HG03039 (cell line): ENCODE measurements at regions not wholly inside any gene's neighbourhood (a gene's known extent, or its start where the extent isn't known, plus 50 kb on each side); places are given as distances from the start of the nearest gene placed in this dataset.
"Not testable (repeated sequence)": the region's sequence is repeated elsewhere in the genome, so short reads cannot be mapped to it uniquely, and the experiment has no call there.

Experiments used
- ATAC-seq: cut with Tn5 transposase; IDR thresholded peaks from one replicate; pipeline ENCODE4 v1.9.1; 2021; ENCODE audit warnings: mild to moderate bottlenecking, moderate library complexity; ENCODE audit not compliant: unreplicated experiment

DNA sequence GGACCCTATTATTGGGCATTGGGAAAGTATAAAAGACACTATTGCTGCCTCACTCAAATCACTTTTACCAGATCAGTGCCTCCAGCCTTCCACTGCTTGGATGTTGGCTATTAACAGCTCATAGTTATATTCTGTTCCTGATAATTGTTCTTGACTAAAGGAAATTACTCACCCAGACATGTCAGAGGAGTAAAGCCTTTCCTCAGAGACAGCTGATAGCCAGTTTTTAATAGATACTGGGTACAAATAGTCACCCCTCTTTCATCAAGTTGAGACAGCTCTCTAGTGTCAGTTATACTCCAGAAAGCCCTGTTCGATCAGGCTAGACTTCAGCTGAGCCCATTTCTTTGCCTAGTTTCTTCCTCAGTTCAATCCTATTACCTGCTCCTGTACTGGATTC is 876.1 kb upstream of the B3GALT2 start:
- ATAC-seq, result no peak

DNA sequence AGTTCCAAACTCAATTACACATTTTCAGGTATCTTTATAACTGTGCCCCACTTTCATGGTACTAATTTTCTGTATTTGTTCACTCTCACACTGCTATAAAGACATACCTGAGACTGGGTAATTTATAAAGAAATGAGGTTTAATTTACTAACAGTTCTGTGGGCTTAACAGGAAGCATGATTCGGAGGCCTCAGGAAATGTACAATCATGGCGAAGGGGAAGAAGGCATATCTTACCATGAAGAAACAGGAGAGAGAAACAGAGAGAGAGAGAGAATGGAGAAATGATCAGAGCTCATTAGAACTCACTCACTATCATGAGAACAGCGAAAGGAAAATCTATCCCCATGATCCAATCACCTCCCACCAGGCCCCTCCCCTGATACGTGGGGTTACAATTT is 874.1 kb upstream of the B3GALT2 start:
- ATAC-seq, result no peak

DNA sequence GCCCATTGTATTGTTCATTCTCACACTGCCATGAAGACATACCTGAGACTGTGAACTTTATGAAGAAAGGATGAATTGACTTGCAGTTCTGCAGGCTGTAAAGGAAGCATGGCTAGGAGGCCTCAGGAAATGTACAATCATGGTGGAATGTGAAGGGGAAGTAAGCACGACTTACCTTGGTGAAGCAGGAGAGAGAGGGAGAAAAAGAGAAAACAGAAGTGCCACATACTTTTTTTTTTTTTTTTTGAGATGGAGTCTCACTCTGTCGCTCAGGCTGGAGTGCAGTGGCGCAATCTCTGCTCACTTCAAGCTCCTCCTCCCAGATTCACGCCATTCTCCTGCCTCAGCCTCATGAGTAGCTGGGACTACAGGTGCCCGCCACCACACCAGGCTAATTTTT is 871.9 kb upstream of the B3GALT2 start:
- ATAC-seq, result not testable (repeated sequence)

DNA sequence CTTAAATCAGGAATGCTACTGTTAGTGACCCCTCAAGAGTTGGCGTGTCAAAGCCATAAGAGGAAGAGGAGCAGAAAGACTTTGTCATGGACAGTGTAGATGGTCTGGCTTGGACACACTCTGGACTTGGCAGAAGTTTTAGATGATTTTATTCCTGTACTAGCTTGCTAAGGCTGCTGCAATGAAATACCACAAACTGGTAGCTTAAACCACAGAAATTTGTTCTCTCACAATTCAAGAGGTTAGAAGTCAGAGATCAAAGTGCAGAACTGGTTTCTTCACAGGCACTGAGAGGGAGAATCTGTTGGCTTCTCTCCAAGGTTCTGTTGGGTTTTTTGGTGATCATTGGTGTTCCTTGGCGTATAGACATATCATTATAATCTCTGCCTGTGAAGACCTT is 869.8 kb upstream of the B3GALT2 start:
- no peak for ATAC-seq

DNA sequence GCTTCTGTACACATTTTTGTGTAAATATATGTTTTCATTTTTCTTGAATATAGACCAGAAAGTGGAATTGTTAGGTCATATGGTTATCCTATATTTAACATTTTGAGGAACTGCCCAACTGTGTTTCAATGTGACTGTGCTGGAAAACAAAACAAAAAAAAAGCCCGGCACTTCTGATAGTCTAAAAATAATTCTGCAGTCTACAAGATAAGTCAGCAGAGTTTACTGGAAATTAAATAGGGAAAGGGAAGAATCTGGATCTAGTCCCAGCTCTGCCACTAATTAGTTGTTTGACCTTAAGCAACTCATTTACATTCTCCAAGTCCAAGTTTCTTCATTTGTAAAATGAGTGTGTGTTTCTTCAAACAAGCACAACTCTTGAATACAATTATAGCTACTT is 869.1 kb upstream of the B3GALT2 start:
- no peak for ATAC-seq

DNA sequence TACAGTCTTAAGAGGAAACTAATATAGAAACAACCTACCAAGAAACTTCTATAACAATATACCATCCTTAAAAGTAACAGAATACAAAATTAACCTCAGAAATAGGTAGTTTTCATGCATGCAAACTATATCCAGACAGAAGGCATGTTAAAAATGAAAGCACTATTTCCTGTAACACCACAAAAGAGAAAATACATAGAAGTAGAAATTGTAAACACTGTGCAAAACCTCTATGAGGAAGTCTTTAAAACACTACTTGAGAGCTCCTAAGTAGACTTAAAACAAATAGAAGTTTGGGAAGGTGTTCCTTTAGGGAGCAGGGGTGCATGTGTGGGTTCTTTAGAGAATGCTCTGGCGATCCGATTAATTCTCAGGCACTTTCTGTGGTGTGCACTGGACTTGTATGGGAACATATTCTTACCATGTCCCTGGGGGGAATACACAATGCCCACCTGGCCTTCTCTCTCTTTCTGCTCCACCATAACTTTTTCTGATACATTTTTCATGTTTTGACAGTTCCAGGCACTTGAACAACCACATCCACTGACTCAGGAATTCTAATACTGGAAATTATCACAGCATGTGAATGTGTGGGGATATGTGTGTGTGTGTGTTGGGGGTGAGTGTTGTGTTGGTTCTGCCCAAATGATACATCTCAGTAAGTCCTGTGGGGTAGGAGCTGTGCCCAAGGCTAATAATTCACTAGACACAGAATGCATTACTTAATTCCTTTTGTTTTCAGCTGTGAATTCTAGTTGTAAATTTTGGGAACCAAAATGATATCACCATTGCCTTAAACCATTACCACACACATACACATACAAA is 866.3 kb upstream of the B3GALT2 start:
- ATAC-seq, result no peak

- ATAC-seq, result no peak
Observed at GRCh38 chr1:194047921-194048320, 861.5 kb upstream of the B3GALT2 start.

DNA sequence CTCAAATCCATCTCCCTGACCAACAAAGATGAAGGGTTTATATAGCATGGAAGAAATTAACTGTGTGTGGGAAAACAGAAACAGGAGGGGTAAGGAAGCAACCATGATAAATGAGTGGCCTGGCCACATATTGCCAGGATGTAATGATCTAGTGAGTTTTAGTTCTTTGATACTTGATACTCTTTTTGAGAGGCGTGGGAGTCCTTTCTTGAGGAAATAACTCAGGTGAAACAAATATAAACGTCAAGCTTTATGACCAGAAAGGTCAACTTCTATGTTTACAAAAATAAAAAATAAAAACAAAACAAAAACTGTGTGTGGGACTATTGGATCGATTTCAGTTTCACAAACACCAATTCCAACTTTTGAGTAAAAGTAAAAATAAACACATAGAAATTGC is 860.8 kb upstream of the B3GALT2 start:
- ATAC-seq, result no peak

- no peak for ATAC-seq
Observed at GRCh38 chr1:194045416-194045815, 859.0 kb upstream of the B3GALT2 start.

DNA sequence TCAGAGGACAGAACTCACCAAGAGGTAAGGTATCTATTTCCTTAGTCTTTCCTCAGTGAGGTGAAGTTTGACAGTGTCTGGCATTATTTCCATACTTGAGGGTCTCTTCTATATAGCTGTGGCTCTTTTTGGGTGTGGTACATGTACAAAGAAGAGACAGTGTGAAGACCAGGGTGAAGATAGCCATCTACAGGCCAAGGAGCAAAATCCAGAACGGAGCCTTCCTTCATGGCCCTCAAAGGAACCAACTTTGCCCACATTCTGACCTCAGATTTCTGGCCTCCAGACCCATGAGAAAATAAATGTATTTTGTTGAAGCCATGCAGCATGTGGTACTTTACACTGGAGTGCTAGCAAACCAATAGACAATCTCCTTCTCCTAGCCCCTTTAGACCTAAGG is 858.5 kb upstream of the B3GALT2 start:
- ATAC-seq, result no peak

DNA sequence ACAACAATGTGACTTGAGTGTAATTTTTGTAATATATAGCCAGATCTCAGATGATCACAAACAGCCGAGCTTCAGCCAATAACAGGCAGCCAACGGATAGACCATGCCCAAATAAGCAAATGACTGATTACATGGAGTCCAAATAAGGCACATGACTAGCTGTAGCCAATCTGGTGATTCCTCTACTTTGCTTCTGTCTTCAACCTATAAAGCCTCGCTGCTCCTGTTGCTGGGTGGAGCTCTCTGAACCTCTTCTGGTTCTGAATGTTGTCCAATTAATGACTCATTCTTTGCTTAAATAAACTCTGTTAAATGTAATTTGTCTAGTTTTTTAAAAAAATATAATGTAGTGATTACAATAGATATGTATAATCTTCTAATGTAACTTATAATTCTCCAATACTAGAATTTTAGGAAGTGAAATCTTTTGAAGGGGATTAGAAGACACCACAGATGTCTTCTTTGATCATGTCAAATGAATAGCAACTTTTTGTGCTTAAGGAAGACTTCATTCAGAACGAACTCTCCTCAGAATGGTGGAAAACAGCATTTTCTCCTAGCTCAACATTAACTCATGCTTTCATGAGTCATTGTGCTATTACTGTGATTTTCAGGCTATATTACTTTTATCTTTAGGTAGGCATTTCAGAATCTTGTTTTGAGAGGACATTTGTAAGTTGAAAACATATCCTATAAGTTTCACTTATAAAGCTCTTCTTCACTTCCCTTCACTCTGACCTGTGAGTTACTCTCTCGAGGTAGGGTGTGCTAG is 857.8 kb upstream of the B3GALT2 start:
- no peak for ATAC-seq

DNA sequence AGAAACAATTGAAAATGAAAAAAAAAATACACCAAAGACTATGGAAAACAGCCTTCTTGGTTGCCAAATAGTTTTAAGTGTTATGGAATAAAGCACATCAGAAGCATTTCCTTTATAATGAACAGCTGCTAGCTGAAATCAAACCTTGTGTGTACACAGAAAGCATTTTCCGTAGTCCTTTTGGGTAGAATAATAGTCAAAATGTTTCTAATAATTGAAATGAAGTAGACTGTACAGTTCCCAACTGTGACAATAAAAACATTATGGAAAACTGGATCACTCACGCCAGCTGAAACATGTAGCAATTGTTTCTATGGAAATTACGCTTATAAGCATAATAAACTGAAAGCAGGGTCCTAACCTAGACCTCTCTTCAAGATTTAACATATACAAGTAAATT is 856.3 kb upstream of the B3GALT2 start:
- ATAC-seq, result no peak

GRCh38 chr1:194040496-194040895 is 854.1 kb upstream of the B3GALT2 start:
- ATAC-seq, result no peak

DNA sequence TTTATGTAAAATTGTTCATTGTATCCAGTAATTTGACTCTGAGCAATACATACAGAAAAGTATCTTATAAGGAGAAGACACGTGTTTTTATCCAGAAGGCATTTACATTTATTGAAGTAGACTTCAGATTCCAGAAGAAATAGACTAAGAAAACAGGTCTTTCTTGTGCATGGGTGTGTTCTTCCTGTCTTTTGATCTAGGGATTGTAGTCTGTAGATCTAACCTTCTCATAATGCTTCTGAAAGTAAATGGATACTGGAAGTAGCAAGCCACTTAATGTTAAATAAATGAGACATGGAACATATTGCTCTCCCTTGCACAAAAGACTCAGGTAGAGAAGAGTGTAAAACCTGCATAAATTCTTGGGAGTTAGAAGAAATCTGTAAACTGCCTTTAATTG is 853.2 kb upstream of the B3GALT2 start:
- no peak for ATAC-seq

DNA sequence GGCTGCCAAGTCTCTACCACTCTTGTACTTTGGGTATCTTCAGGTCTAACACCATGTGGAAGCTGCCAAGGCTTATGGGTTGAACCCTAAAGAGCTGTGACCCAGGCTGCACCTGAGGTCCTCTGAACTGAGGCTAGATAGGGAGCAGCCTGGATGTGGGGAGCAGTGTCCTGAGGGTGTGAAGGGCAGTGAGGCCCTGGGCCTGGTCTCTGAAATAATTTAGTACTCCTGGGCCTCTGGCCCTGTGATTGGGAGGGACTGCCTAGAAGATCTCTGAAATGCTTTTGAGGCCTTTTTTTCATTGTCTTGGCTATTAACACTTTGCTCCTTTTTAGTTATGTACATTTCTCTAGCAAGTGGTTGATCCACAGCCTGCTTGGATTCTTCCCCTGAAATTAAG is 847.2 kb upstream of the B3GALT2 start:
- no peak for ATAC-seq

DNA sequence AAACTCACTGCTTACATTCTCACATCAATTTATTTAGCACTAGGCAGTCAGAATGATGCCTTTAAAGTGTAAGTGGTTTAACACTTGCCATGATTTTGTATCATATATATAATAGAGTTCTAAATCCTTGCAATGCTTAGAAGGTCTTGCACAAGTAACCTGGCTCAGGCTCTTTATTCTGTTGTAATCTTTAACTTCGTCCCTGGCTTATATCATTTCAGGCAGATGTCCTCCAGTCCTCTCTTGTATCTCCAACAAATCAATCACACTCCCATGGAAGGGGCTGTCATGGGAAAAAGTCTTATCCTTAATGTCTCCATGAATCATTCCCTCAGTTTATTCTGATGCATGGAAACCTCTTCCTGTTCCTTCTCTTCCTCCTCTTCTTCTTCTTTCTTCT is 841.6 kb upstream of the B3GALT2 start:
- no peak for ATAC-seq

- no peak for ATAC-seq
Observed at GRCh38 chr1:194026422-194026821, 840.0 kb upstream of the B3GALT2 start.

DNA sequence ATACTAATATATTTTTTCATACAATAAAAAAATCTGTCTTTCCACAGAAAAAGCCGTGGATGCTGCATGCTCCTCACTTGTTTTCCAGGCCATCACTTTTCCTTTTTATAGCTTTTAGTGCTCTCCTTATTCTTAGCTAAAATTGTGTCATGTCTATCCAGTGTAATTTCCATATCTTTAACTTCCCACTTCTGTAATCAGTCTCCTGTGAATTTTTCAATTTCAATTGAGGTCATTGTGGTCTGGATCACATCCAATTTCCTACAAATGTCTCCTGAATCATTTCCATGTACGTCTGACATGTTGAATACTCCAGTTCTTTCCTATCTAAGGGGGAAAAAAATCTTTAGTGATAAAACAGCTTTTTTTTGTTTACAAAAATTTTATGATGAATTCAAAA is 838.2 kb upstream of the B3GALT2 start:
- no peak for ATAC-seq

- ATAC-seq, result no peak
Observed at GRCh38 chr1:194014014-194014413, 827.6 kb upstream of the B3GALT2 start.

GRCh38 chr1:194013561-194013960 is 827.1 kb upstream of the B3GALT2 start:
- ATAC-seq, result no peak

DNA sequence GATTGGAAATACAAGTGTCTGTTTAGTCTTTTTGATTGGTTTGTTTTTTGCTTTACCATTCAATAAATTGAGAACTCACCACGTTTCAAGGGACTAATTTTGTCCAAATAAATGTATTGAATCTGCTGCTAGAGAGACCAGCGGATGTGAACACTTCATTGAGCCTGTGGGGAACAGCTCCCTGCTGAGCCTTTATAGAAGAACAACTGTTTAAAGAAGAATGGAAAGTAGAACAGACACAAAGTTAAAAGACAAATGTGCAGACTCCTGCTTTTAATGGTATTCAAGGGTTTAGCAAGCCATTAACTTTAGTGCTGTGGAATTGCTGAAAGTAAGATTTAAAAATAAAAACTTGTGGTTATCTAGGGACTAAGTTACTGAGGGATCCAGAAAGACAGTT is 817.7 kb upstream of the B3GALT2 start:
- ATAC-seq, result no peak

DNA sequence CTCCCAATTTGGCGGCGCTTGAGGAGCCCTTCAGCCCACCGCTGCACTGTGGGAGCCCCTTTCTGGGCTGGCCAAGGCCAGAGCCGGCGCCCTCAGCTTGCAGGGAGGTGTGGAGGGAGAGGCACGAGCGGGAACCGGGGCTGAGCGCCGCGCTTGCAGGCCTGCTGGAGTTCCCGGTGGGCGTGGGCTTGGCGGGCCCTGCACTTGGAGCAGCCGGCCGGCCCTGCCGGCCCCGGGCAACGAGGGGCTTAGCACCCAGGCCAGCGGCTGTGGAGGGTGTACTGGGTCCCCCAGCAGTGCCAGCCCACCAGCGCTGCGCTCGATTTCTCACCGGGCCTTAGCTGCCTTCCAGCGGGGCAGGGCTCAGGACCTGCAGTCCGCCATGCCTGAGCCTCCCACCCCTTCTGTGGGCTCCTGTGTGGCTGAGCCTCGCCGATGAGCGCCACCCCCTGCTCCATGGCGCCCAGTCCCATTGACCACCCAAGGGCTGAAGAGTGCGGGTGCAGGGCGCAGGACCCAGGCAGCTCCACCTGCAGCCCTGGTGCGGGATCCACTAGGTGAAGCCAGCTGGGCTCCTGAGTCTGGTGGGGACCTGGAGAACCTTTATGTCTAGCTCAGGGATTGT is 815.4 kb upstream of the B3GALT2 start:
- ATAC-seq, result not testable (repeated sequence)
